BJ (cell line): ENCODE measurements at regions not wholly inside any gene's neighbourhood (a gene's known extent, or its start where the extent isn't known, plus 50 kb on each side); places are given as distances from the start of the nearest gene placed in this dataset.

Experiments
- CTCF ChIA-PET: fragments of 350-600 bp; formaldehyde crosslinking; extraction: SDS; loops from one replicate; lab custom pipeline; 2021; ENCODE audit warnings: antibody characterized with exemption, inconsistent platforms; lab: Yijun Ruan, JAX
- POLR2A ChIA-PET: fragments of 300-600 bp; sonication (Branson Sonifier 250); formaldehyde crosslinking; extraction: SDS; loops from one replicate; lab custom pipeline; 2021; ENCODE audit warnings: antibody characterized with exemption; lab: Charles Lee
- DNase-seq: peaks from one replicate; pipeline ENCODE4 v3.0.0-alpha.2; 2011; ENCODE audit warnings: low read depth
- H3K27me3 ChIP-seq: 2 replicates; pipeline ENCODE4 v1.6.0; 2011; ENCODE audit warnings: low read length; ENCODE audit not compliant: control insufficient read depth, insufficient read depth
- H3K36me3 ChIP-seq: 2 replicates; pipeline ENCODE4 v1.5.1; 2011; ENCODE audit warnings: low read length; ENCODE audit not compliant: control insufficient read depth, insufficient read depth
- H3K4me3 ChIP-seq: 2 replicates; pipeline ENCODE4 v1.5.1; 2011; ENCODE audit warnings: low read depth, mild to moderate bottlenecking, control low read depth, low read length
- CTCF ChIP-seq: IDR thresholded peaks from 2 replicates; pipeline ENCODE4 v1.5.1; 2011; ENCODE audit warnings: low read depth, mild to moderate bottlenecking, control low read depth, inconsistent platforms, low read length, moderate library complexity; ENCODE audit not compliant: insufficient read depth

- POLR2A ChIA-PET, result no interaction called here
- no peak for TF ChIP-seq CTCF
- H3K27me3 ChIP-seq, result no peaks in the 10 kb centered on the region
Observed at GRCh38 chr21:16310176-16310575, 580.4 kb downstream of the USP25 start.

GRCh38 chr21:16311229-16311628 is 581.4 kb downstream of the USP25 start:
- no peak overlapping the region for H3K4me3 ChIP-seq
- TF ChIP-seq CTCF, result no peak
- H3K27me3 ChIP-seq, result no peaks in the 10 kb centered on the region
- ChIA-PET POLR2A (no interaction called here), CTCF (no interaction called here)
- no peaks in the 10 kb centered on the region for H3K36me3 ChIP-seq
- DNase-seq, result no peak

More at GRCh38 chr21:16310176-16310575, 580.4 kb downstream of the USP25 start:
- Histone ChIP-seq H3K4me3 (no peak overlapping the region), H3K36me3 (no peaks in the 10 kb centered on the region)
- CTCF ChIA-PET, result no interaction called here
- DNase-seq, result no peak

GRCh38 chr21:16312321-16312720 is 582.5 kb downstream of the USP25 start:
- DNase-seq, result no peak
- no peak for TF ChIP-seq CTCF
- Histone ChIP-seq H3K36me3 (no peaks in the 10 kb centered on the region), H3K4me3 (no peak overlapping the region), H3K27me3 (no peaks in the 10 kb centered on the region)
- ChIA-PET CTCF (no interaction called here), POLR2A (no interaction called here)

- no peak overlapping the region for H3K4me3 ChIP-seq
- H3K27me3 ChIP-seq, result no peaks in the 10 kb centered on the region
- CTCF ChIA-PET, result no interaction called here
- no peak for DNase-seq
- TF ChIP-seq CTCF, result no peak
- POLR2A ChIA-PET, result no interaction called here
- H3K36me3 ChIP-seq, result no peaks in the 10 kb centered on the region
Observed at GRCh38 chr21:16315223-16315622, 585.4 kb downstream of the USP25 start.

- H3K4me3 ChIP-seq, result no peak overlapping the region
- no peaks in the 10 kb centered on the region for H3K27me3 ChIP-seq
- DNase-seq, result no peak
- H3K36me3 ChIP-seq, result no peaks in the 10 kb centered on the region
- POLR2A ChIA-PET, result no interaction called here
- TF ChIP-seq CTCF, result no peak
- CTCF ChIA-PET, result no interaction called here
Observed at GRCh38 chr21:16318651-16319300, 589.0 kb downstream of the USP25 start.
